GM18508 (cell line): ENCODE measurements at regions not wholly inside any gene's neighbourhood (a gene's known extent, or its start where the extent isn't known, plus 50 kb on each side); places are given as distances from the start of the nearest gene placed in this dataset.
"Not testable (repeated sequence)": the region's sequence is repeated elsewhere in the genome, so short reads cannot be mapped to it uniquely, and the experiment has no call there.

Source experiments
- ATAC-seq: cut with Tn5 transposase; IDR thresholded peaks from one replicate; pipeline ENCODE4 v1.9.1; 2021; ENCODE audit warnings: moderate number of reproducible peaks; ENCODE audit not compliant: insufficient read depth, unreplicated experiment

GRCh38 chr11:38935941-38936340 is 2337.9 kb upstream of the RAG2 start:
- no peak for ATAC-seq

- no peak for ATAC-seq
Measured at GRCh38 chr11:38927993-38928392, 2330.0 kb upstream of the RAG2 start.

GRCh38 chr11:38924644-38925043 is 2326.6 kb upstream of the RAG2 start:
- no peak for ATAC-seq

- ATAC-seq = no peak
Measured at GRCh38 chr11:38900211-38900610, 2302.2 kb upstream of the RAG2 start.

- ATAC-seq = not testable (repeated sequence)
Measured at GRCh38 chr11:38894201-38894600, 2296.2 kb upstream of the RAG2 start.

GRCh38 chr11:38884145-38884865 is 2286.3 kb upstream of the RAG2 start:
- ATAC-seq = no peak

GRCh38 chr11:38867338-38867737 is 2269.3 kb upstream of the RAG2 start:
- ATAC-seq = no peak

- ATAC-seq = no peak
Measured at GRCh38 chr11:38865922-38866321, 2267.9 kb upstream of the RAG2 start.

- no peak for ATAC-seq
Measured at GRCh38 chr11:38842991-38843390, 2245.0 kb upstream of the RAG2 start.

GRCh38 chr11:38839071-38839470 is 2241.0 kb upstream of the RAG2 start:
- ATAC-seq = no peak

- ATAC-seq = no peak
Measured at GRCh38 chr11:38835966-38836365, 2237.9 kb upstream of the RAG2 start.

GRCh38 chr11:38824573-38824972 is 2226.5 kb upstream of the RAG2 start:
- no peak for ATAC-seq

- ATAC-seq = not testable (repeated sequence)
Measured at GRCh38 chr11:38821786-38822185, 2223.8 kb upstream of the RAG2 start.

GRCh38 chr11:38819981-38820380 is 2221.9 kb upstream of the RAG2 start:
- ATAC-seq = no peak

- no peak for ATAC-seq
Measured at GRCh38 chr11:38818720-38819119, 2220.7 kb upstream of the RAG2 start.

- ATAC-seq = no peak
Measured at GRCh38 chr11:38814670-38815069, 2216.6 kb upstream of the RAG2 start.

GRCh38 chr11:38809521-38809920 is 2211.5 kb upstream of the RAG2 start:
- ATAC-seq = no peak

GRCh38 chr11:38796281-38796680 is 2198.2 kb upstream of the RAG2 start:
- no peak for ATAC-seq

- ATAC-seq = no peak
Measured at GRCh38 chr11:38795027-38795426, 2197.0 kb upstream of the RAG2 start.

- peak; percentile 68 for ATAC-seq
Measured at GRCh38 chr11:38791346-38791961, 2193.4 kb upstream of the RAG2 start.

GRCh38 chr11:38788561-38788960 is 2190.5 kb upstream of the RAG2 start:
- no peak for ATAC-seq

GRCh38 chr11:38784164-38784563 is 2186.1 kb upstream of the RAG2 start:
- ATAC-seq = no peak
